Osteocyte (in vitro differentiated cells): ENCODE measurements at regions not wholly inside any gene's neighbourhood (a gene's known extent, or its start where the extent isn't known, plus 50 kb on each side); places are given as distances from the start of the nearest gene placed in this dataset.
A peak's percentile ranks its signal among the peaks of the same experiment; 100 is the strongest.

Experiments used
- DNase-seq: peaks from one replicate; pipeline ENCODE4 v3.0.0; 2021; ENCODE audit warnings: mixed read lengths; ENCODE audit not compliant: unreplicated experiment; ENCODE audit errors: extremely low spot score
- H3K27ac Mint-ChIP-seq: one replicate; pipeline ENCODE4 v1.8.0; 2021; ENCODE audit warnings: mild to moderate bottlenecking, mixed read lengths; ENCODE audit not compliant: unreplicated experiment
- H3K27me3 Mint-ChIP-seq: one replicate; pipeline ENCODE4 v1.8.0; 2021; ENCODE audit warnings: mixed read lengths; ENCODE audit not compliant: unreplicated experiment
- H3K36me3 Mint-ChIP-seq: one replicate; pipeline ENCODE4 v1.8.0; 2021; ENCODE audit warnings: mixed read lengths; ENCODE audit not compliant: unreplicated experiment
- H3K4me1 Mint-ChIP-seq: one replicate; pipeline ENCODE4 v1.8.0; 2021; ENCODE audit warnings: mixed read lengths; ENCODE audit not compliant: unreplicated experiment
- H3K4me3 Mint-ChIP-seq: one replicate; pipeline ENCODE4 v1.8.0; 2021; ENCODE audit warnings: mild to moderate bottlenecking, moderate library complexity, mixed read lengths; ENCODE audit not compliant: unreplicated experiment
- H3K9me3 Mint-ChIP-seq: one replicate; pipeline ENCODE4 v1.8.0; 2021; ENCODE audit warnings: mixed read lengths; ENCODE audit not compliant: unreplicated experiment
- CTCF ChIP-seq: fragments of 200-600 bp; sonication (generic); IDR thresholded peaks from 2 replicates; pipeline ENCODE4 v1.5.0; 2021; ENCODE audit warnings: antibody characterized with exemption, mild to moderate bottlenecking, moderate library complexity

- no peak for DNase-seq
- H3K36me3 Mint-ChIP-seq: no peaks in the 10 kb centered on the region
- peaks cover 5% of the 10 kb centered on the region for H3K27me3 Mint-ChIP-seq
Observed at GRCh38 chr11:11789735-11790369, 51.9 kb upstream of the USP47 start.

GRCh38 chr11:11788063-11788710, 53.6 kb upstream of the USP47 start:
- Mint-ChIP-seq H3K4me3 (no peak overlapping the region), H3K27me3 (peaks cover 2% of the 10 kb centered on the region)

More at GRCh38 chr11:11789735-11790369, 51.9 kb upstream of the USP47 start:
- no peaks in the 10 kb centered on the region for H3K4me1 Mint-ChIP-seq
- no peaks in the 10 kb centered on the region for H3K9me3 Mint-ChIP-seq
- H3K4me3 Mint-ChIP-seq: no peak overlapping the region
- TF ChIP-seq CTCF: peak; percentile 82
- H3K27ac Mint-ChIP-seq: no peak overlapping the region

GRCh38 chr11:11787305-11788062, 54.3 kb upstream of the USP47 start:
- peaks cover 3% of the 10 kb centered on the region for H3K4me1 Mint-ChIP-seq

More at GRCh38 chr11:11788063-11788710, 53.6 kb upstream of the USP47 start:
- peak; percentile 7 for TF ChIP-seq CTCF
- H3K27ac Mint-ChIP-seq: no peak overlapping the region
- no peak for DNase-seq
- peaks cover 3% of the 10 kb centered on the region for H3K4me1 Mint-ChIP-seq
- H3K36me3 Mint-ChIP-seq: no peaks in the 10 kb centered on the region
- no peaks in the 10 kb centered on the region for H3K9me3 Mint-ChIP-seq

GRCh38 chr11:11786771-11787170, 55.0 kb upstream of the USP47 start:
- no peaks in the 10 kb centered on the region for H3K36me3 Mint-ChIP-seq
- H3K9me3 Mint-ChIP-seq: no peaks in the 10 kb centered on the region
- peak; percentile 68 for TF ChIP-seq CTCF
- no peak overlapping the region for H3K4me3 Mint-ChIP-seq
- no peak for DNase-seq
- H3K4me1 Mint-ChIP-seq: peaks cover 5% of the 10 kb centered on the region
- no peak overlapping the region for H3K27ac Mint-ChIP-seq
- H3K27me3 Mint-ChIP-seq: peaks cover 11% of the 10 kb centered on the region

More at GRCh38 chr11:11787305-11788062, 54.3 kb upstream of the USP47 start:
- Mint-ChIP-seq H3K27me3 (peaks cover 4% of the 10 kb centered on the region), H3K36me3 (no peaks in the 10 kb centered on the region), H3K4me3 (no peak overlapping the region), H3K9me3 (no peaks in the 10 kb centered on the region), H3K27ac (no peak overlapping the region)
- peak; percentile 93 for TF ChIP-seq CTCF
- peak; percentile 88 for DNase-seq

GRCh38 chr11:11786234-11786633, 55.5 kb upstream of the USP47 start:
- Mint-ChIP-seq H3K27me3 (peaks cover 14% of the 10 kb centered on the region), H3K36me3 (no peaks in the 10 kb centered on the region), H3K9me3 (no peaks in the 10 kb centered on the region), H3K4me1 (peaks cover 5% of the 10 kb centered on the region), H3K27ac (no peak overlapping the region), H3K4me3 (no peak overlapping the region)
- no peak for DNase-seq
- TF ChIP-seq CTCF: no peak
